ENCODE measurements at regions not wholly inside any gene's neighbourhood (a gene's known extent, or its start where the extent isn't known, plus 50 kb on each side); places are given as distances from the start of the nearest gene placed in this dataset.

- no peak for TF ChIP-seq CTCF (IDR thresholded peaks at IDR 0.05)
- no peak for TF ChIP-seq POLR2AphosphoS5 (IDR thresholded peaks at IDR 0.05)
Measured at GRCh38 chr3:30476368-30477084, 129.9 kb upstream of the TGFBR2 start.

Measured in sigmoid colon (tissue), 4 donors.